Nucleus accumbens (tissue), 56 donors: ENCODE measurements at regions not wholly inside any gene's neighbourhood (a gene's known extent, or its start where the extent isn't known, plus 50 kb on each side); places are given as distances from the start of the nearest gene placed in this dataset.
"Not testable (repeated sequence)": the region's sequence is repeated elsewhere in the genome, so short reads cannot be mapped to it uniquely, and the experiment has no call there.

Experiments
- DNase-seq, 56 donors: peaks; one replicate each; lab custom pipeline; 2025; lab: John Stamatoyannopoulos, UW

DNA sequence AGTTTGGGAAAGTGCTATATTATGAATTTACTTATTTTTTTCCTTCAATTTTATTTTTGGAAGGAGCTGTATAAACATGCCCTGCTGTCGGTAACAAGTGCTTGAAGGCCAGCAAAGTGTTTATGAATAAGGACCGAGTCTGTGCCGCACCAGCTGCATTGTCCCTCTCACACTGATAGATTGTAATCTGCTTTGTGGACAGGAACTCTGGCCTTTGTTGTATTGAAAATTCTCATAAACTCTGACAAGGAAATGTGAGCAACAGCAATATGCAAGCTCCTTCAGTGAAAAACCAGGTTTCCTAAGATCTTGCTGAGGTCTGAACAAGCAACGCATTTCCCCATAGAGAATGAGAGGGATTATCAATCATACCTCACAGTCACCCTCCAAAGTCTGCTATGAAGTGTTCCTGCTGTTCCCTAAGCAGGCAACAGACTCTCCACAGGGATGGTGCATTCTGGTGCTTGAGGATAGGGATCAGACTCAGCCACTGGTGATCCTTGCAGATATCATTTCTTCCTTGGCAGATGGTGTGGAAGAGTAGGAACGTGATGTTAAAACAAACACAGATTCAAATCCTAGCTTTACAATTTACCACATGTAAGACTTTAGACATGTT, 109.6 kb downstream of the KCNJ2 start:
- DNase-seq: peak in 4 of 56 donors; percentile 1 to 14 (median 5)

DNA sequence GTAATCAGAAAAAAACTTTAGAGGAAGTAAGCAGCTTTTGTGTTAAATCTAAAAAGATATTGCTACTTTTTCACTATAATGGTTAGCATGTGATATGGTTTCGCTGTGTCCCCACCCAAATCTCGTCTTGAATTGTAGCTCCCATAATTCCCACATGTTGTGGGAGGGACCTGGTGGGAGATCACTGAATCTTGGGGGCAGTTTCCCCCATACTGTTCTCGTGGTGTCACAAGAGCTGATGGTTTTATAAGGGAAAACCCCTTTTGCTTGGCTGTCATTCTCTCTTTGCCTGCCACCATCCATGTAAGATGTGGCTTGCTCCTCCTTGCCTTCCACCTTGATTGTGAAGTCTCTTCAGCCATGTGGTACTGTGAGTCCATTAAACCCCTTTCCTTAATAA, 117.1 kb downstream of the KCNJ2 start:
- no peak for DNase-seq

DNA sequence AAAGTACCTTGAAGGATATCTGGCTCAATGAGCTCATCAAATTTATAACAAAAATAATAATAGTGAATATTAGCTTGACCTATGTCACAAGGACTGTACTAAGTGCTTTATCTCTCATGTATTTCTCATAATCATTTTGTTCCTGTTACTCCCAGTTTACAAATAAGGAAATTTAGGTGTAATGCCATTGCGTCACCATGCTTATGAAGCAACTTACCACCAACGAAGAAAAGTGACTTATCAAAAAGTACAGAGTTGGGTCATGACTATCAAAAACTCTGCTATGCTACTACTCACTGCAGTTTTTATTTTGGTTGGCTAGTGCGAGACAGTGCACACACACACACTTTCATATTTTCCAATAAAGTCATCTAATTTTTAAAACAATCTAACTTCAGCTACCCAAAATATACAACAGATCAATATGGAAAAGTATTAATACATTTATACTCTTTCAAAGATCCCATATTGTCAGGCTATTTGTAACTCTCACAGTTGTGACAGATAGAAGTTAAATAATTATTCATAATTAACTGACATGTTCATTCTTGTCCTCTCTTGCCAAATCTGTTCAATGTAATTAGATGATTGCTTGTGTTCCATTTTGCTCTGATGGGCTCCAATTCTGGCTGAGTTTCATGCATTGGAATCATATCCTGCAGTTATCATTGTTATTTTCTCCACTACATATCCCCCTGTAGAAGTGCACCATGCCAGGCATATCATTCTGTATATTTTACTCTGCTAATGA, 119.4 kb downstream of the KCNJ2 start:
- DNase-seq: no peak

DNA sequence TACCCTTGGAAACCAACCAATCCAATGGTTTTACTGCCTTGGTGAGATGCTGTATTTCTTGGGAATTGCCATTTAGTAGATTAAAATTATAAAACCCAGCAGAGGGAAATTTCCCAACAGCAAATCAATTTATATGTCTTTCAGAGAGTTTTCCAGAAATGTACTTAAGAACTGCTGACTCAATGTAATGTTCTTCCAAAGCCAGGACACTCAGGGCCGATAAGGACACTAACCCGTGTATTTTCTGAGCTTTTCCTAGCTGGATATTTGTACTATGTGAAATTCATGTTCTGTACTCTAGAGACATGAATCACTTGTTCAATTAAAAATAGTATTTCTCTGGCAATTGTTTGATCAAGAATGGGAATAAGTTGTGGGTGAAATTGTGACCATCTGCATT, 121.4 kb downstream of the KCNJ2 start:
- no peak for DNase-seq

DNA sequence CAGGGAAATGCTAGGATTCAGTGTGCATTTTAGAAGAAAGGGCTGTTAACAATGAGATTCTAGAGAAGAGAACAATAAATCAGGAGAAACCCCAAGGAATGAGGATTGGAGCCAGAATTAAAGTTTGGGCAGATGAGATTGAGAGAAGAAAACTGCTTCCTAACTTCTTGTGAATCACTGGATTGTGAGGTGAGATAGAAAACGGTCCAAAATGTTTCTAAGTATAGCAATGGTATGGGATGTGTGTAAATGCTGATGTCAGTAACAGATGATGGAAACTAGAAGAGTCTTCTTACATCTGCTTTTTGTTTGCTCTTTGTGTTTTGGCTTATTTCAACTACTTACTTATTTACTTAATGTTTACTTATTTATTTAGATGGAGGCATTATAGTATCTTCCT, 123.0 kb downstream of the KCNJ2 start:
- DNase-seq: no peak

DNA sequence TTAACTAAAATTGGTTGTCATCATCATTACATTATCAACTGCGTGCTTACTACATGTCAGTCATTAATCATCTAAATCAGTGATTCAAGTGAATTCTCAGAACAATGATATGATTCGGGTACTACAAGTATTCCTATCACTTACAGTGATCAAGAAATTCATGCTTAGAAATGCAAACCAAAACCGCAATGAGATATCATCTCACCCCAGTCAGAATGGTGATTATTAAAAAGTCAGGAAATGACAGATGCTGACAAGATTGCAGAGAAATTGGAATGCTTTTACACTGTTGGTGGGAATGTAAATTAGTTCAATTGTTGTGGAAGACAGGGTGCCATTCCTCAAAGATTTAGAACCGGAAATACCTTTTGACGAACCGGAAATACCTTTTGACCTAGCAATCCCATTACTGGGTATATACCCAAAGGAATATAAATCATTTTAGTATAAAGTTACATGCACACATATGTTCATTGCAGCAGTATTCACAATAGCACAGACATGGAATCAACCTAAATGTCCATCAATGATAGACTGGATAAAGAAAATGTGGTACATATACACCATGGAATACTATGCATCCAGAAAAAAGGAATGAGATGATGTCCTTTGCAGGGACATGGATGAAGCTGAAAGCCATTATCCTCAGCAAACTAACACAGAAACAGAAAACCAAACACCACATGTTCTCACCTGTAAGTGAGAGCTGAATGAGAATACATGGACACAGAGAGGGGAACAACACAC, 124.4 kb downstream of the KCNJ2 start:
- not testable (repeated sequence) for DNase-seq

DNA sequence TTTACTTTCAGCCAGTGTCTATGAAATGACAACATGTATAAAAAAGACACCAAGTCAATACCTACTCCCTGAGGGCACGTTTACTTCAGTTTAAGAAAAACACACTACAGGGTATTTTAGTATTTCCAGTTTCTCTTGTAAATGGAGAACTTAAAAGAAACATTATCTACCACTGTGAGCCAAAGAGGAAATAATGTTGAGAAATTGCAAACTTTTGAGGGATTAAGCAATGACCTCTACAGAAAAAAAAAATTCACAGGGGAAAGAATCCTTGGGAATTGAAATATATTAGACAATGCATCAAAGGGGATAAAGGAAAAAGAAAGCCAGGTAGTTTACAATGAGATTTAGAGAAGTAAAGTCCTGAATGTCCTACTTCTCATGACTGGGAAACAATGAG, 126.0 kb downstream of the KCNJ2 start:
- DNase-seq: no peak

DNA sequence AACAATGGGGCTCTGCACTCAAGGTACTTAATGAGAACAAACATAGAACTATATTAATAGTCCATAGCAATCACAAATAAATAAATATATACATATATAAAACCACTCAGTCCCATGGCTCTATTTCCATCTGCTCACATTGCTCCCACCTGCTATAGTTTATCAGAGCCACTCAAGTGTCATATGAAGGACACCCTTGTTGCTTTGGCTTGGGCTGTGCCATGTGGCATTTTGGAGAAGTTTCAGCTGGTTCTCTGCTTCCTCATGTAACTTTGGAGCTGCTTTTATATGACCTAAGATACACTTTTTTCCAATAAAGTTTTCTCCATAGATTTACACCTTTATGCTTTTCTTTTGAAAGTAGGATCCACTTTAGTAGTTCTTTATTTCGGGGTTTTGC, 126.4 kb downstream of the KCNJ2 start:
- peak in 1 of 56 donors; percentile 9 for DNase-seq

DNA sequence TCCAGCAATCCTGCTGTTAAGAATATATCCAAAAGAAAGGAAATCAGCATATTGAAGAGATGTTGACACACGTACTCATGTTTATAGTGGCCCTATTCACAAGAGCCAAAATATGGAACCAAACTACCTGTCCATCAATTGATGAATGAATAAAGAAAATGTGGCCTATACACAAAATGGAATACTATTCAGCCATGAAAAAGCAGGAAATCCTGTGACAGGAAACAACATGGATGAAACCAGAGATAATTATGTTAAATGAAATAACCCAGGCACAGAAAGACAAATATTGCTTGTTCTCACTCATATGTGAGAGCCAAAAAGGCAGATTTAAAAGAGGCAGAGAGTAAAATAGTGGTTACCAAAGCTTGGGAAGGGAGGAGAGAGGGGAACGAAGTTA, 127.1 kb downstream of the KCNJ2 start:
- no peak for DNase-seq

DNA sequence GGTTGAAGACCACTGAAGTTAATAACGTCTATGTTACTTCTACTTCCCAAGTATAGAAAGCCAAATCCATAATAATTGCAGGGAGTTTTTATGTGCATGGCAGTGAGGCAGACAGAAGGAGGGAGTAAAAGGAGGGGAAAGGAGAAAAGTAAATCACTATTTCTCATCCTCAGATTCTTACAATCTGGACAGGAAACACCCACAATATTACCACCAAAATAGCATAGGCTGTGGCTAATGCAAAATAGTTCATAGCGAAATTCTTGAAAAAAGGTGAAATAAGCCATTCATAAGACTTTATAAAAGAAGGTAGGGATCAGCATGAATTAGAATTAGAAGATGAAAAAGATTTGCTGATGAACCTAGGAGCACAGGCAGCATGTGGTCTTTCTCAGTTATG, 128.1 kb downstream of the KCNJ2 start:
- no peak for DNase-seq

DNA sequence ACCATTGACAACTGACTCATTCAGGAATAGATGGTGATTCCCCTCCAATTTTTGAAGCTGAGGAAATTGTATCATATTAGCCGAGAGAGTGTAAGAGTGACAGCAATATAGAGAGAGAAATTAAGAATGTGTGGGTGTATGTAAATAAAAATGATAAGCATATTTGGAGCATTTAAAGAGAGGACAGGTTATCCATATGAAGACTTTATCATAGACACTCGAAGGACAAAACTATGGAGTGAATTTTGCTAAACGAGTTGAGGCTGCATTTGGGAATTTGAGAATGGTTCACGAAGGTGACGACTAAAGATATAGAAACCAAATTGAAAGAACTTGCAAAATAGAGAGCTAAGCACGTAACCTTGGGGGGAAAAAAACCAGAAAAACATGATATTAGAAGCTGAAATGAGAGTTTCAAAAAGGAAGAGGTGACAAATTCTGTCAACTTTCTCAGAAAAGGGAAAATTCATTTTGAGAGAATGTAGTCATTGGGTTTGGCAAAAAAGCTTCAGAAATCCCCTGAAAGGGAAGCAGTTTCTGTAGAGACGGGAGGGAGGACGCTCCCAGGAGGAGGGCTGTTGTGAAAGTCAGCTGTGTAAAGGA, 129.7 kb downstream of the KCNJ2 start:
- no peak for DNase-seq

DNA sequence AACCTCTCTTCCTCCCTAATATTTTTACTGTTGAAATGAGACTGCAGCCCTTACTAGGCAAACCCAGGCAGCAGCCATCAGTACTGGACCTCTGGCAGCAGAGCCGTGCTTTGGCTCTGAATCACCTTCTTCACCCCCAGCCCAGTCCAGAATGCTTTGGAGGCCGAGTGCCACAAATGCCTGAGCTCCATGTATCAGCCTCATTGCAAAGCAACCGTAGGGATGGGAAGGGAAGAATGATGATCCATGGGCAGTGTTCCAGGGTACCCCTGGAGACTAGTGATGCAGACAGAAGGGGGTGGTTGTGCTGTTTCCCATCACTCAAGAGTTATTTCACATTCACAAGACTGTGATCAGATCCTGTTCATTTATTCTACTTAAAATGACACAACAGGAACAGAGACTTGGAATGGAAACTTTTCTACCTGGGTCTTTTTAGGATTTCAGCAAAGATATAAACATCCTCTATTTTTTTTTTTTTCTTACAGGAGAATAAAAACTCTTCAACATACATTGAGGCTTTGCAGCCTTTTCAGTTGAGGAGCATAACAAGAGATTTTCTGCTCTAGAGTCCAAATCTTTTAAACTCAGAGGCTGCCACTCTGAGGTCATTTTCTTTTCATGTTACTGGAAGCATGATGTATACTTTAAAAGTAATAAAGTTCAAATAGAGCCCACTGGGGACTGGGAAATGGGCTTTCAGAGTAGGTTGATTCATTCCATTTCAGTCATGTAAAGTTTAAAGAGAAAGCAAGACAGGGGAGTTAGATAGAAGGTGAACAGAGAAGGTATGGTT, 138.3 kb downstream of the KCNJ2 start:
- no peak for DNase-seq

DNA sequence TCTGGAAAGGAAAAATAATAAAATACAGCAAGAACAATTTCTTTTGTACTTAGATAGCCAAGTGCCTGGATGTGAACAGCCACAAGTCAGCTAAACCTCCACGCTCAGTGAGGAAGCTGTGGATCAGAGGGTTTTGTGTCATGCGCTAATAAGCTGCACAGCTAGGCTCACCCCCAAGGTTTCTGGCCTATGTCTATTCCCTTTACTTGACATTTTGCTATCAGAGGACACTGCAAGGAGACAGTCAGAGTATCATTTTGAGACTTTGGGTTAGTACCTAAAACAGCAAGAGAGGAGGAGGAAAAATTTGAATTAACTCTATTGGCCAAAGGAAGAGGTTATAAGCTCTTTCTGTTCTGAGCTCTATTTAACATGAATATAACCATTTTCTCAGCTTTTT, 139.3 kb downstream of the KCNJ2 start:
- no peak for DNase-seq

DNA sequence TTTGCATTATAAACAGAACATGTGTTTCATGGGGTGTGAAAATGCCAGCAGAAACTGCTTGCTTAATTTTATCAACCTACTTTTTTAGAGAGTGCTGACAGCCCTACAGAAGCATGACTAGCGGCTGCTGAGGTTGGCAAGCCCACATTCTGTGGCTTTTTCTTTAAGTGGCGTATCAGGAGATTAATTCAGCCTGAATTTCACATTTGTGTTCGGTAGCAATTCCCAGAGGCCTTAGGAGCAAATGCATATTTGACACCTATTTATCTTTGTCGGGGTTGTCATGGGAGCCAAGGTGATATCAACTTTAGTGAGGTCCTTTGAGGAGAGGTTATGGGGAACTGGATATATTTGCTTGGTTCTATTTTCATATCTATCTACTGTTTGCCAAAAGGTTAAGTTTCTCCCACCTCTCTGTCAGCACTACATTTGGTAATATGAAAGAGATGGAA, 140.9 kb downstream of the KCNJ2 start:
- DNase-seq: peak in 3 of 56 donors; percentile 1 to 7 (median 2)

DNA sequence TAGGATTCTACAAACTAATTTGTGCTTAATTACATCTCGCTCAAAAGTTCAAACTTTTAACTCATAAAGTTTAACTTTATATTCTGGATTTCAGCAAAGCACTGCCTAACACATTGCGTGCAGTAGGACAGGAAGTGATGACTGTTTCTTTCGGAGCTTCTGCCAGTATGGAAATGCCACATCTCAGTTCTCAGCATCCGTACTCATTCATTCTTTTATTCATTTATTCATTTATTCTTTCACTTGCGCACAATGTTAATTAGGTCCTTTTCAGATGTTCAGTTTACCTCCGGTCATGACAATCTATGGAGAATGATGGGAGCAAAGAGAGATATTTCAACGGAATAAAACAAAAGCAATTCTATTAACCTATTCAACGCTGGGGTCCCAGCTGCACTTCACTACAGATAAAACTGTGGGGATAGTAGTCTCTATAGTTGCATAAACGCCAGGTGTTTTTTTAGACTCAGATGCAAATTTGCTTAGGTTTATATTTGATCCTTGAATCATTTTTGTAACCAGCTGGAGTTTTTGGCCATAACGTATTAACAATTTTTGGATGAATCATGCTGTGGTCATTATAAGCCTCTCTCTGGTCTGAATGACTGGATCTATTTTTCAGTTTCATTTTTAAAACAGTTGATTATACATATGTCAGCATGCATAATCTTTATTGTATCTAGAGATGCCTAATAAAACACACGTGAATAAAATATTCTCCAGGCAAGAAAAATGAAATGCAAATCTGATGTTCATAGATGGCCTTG, 143.9 kb downstream of the KCNJ2 start:
- DNase-seq: no peak

DNA sequence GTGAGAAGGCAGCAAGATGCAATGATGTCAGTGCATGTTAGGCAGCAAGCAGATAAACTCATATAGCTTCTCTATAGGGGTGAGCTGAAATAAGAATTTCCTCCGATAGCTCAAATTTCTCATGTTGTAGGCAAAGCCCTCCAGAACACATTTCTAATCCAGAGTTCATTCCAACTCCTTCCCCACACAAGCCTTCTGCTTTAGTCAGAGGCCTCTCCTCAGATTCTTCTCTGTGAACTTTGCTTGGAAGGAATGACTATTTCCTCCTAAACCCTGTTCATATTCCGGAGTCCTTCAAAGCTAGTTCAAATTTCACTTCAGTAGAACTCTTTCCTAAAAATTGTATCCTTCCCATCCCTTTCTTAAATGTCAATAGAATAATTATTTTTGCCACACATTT, 144.8 kb downstream of the KCNJ2 start:
- no peak for DNase-seq

DNA sequence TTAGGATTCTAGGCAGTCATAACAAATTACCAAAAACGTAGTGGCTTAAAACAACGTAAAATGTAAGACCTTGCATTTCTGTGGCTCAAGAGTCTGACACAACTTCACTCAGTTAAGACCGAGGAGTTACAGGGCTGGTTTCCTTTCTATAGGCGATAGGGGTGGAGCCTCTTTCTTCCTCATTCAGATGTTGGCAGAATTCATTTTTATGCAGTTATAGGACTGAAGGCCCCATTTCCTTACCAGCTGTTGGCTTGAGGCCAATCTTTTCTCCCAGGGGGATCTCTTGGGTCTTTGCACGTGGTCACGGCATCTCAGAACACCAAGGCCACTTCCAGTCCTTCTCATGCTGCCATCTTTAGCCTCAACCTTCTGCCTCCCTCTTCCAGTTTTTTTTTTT, 145.2 kb downstream of the KCNJ2 start:
- no peak for DNase-seq

DNA sequence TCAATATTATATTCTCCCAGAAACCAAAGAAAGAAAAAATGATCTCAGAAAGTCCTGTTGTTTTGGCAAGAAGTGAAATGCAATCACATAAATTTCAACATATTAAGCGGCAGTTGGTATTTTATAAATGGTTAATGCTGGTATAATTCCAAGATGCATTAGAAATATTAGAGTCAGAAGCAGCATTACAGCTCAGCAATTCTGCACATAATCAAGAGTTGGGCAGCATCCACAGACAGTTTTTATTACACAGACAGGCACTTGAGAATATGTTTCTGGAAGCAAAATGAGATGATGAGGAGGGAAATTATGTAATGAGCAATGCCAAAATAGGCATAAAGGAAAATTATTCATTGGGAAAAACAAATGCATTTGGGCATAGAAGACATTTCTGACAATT, 148.1 kb downstream of the KCNJ2 start:
- no peak for DNase-seq

DNA sequence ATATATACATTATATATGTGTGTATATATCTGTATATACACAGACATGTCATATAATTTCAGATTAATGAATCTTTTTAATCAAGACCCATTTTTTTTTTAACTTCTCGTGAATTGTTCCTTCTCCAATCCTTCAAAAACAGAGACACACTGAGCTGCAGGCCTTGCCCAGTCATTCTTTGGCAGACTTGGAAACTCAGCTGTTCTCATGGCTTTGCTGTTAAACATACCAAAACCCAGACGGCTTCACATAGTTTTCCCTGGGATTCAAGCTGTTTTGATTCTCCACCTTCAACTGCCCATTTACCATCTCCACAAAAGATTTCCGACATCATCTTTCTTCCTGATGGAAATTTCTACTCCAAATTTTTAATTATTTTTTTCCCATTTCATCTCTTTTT, 148.7 kb downstream of the KCNJ2 start:
- DNase-seq: no peak

DNA sequence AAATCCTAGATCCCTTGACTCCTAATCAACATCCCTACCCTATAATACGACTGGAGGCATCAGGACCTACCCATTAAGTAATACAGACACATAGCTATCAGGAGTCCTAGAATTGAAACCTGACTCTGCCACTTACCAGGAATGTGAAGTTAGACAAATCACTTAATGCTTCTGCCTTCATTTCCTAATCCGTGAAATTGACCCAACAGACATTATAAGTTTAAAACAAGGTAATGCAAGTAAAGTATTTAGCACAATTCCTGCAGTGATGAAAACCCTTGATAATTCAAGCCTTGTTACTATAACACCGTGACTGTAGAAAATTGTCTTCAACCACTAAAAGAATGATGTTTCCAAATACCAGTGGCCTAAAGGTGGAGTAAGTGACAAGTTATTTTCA, 150.2 kb downstream of the KCNJ2 start:
- DNase-seq: no peak
